SIG-M5 (cell line): ENCODE measurements at regions not wholly inside any gene's neighbourhood (a gene's known extent, or its start where the extent isn't known, plus 50 kb on each side); places are given as distances from the start of the nearest gene placed in this dataset.
A peak's percentile ranks its signal among the peaks of the same experiment; 100 is the strongest.
"Not testable (repeated sequence)": the region's sequence is repeated elsewhere in the genome, so short reads cannot be mapped to it uniquely, and the experiment has no call there.

Experiments
- DNase-seq: peaks from one replicate; lab custom pipeline; 2025; lab: John Stamatoyannopoulos, UW

- no peak for DNase-seq
These were observed 147.4 kb upstream of the RPS23 start for GRCh38 chr5:82425591-82425990.

- DNase-seq: no peak
These were observed 146.1 kb upstream of the RPS23 start for GRCh38 chr5:82424211-82424610.

GRCh38 chr5:82422751-82423181, 144.6 kb upstream of the RPS23 start:
- DNase-seq: no peak

- no peak for DNase-seq
These were observed 144.0 kb upstream of the RPS23 start for GRCh38 chr5:82422001-82422740.

GRCh38 chr5:82421119-82421518, 143.0 kb upstream of the RPS23 start:
- no peak for DNase-seq

- not testable (repeated sequence) for DNase-seq
These were observed 142.4 kb upstream of the RPS23 start for GRCh38 chr5:82420524-82420923.

GRCh38 chr5:82419559-82420332, 141.6 kb upstream of the RPS23 start:
- DNase-seq: no peak

GRCh38 chr5:82418608-82418950, 140.4 kb upstream of the RPS23 start:
- DNase-seq: no peak

- DNase-seq: peak; percentile 24
These were observed 139.8 kb upstream of the RPS23 start for GRCh38 chr5:82417776-82418607.

- no peak for DNase-seq
These were observed 138.4 kb upstream of the RPS23 start for GRCh38 chr5:82416512-82416911.

GRCh38 chr5:82414041-82414388, 135.9 kb upstream of the RPS23 start:
- no peak for DNase-seq

- DNase-seq: peak; percentile 39
These were observed 135.3 kb upstream of the RPS23 start for GRCh38 chr5:82413302-82414040.

- no peak for DNase-seq
These were observed 129.9 kb upstream of the RPS23 start for GRCh38 chr5:82408033-82408432.

- DNase-seq: no peak
These were observed 128.1 kb upstream of the RPS23 start for GRCh38 chr5:82406205-82406773.

GRCh38 chr5:82405618-82406204, 127.6 kb upstream of the RPS23 start:
- no peak for DNase-seq

- DNase-seq: no peak
These were observed 127.0 kb upstream of the RPS23 start for GRCh38 chr5:82405161-82405560.

GRCh38 chr5:82404382-82404945, 126.3 kb upstream of the RPS23 start:
- DNase-seq: no peak

GRCh38 chr5:82403724-82404123, 125.6 kb upstream of the RPS23 start:
- DNase-seq: no peak

- DNase-seq: no peak
These were observed 124.9 kb upstream of the RPS23 start for GRCh38 chr5:82403026-82403425.

- no peak for DNase-seq
These were observed 121.0 kb upstream of the RPS23 start for GRCh38 chr5:82399111-82399510.

- DNase-seq: no peak
These were observed 119.7 kb upstream of the RPS23 start for GRCh38 chr5:82397741-82398320.
